Activated naive CD8-positive, alpha-beta T cell (primary cell): ENCODE measurements at regions not wholly inside any gene's neighbourhood (a gene's known extent, or its start where the extent isn't known, plus 50 kb on each side); places are given as distances from the start of the nearest gene placed in this dataset.

Experiments used
- H3K27ac Mint-ChIP-seq: one replicate; pipeline ENCODE4 v1.8.0; 2021; ENCODE audit warnings: mixed read lengths
- H3K27me3 Mint-ChIP-seq: one replicate; pipeline ENCODE4 v1.8.0; 2021; ENCODE audit warnings: mixed read lengths
- H3K36me3 Mint-ChIP-seq: one replicate; pipeline ENCODE4 v1.8.0; 2021; ENCODE audit warnings: mixed read lengths
- H3K4me1 Mint-ChIP-seq: one replicate; pipeline ENCODE4 v1.8.0; 2021; ENCODE audit warnings: low read depth, mixed read lengths
- H3K4me3 Mint-ChIP-seq: one replicate; pipeline ENCODE4 v1.8.0; 2021; ENCODE audit warnings: mild to moderate bottlenecking, mixed read lengths
- H3K9me3 Mint-ChIP-seq: one replicate; pipeline ENCODE4 v1.8.0; 2021; ENCODE audit warnings: low read depth, mixed read lengths

GRCh38 chr15:96035091-96035490 lies 295.4 kb upstream of the NR2F2 start:
- H3K36me3 Mint-ChIP-seq = no peaks in the 10 kb centered on the region
- H3K4me1 Mint-ChIP-seq = peaks cover 6% of the 10 kb centered on the region
- peaks cover 25% of the 10 kb centered on the region for H3K27me3 Mint-ChIP-seq

DNA sequence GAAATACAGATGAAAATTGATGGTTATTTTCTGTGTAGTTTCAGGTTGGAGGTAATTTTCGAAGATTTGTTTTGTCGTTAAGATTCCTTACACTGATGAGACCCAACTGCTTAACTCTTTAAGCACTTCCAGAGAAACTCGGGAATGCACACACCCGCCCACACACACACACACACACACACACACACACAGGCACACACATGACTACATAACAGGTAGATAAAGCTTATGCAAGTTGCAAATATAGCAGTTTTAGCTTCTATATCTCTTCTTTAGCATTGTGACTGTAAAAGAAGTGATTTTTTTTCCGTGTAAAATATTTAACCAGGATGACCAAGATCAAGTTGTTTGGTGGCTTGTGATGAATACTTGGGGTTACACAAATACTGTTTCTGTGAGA lies 294.9 kb upstream of the NR2F2 start:
- Mint-ChIP-seq H3K27me3 (peaks cover 29% of the 10 kb centered on the region), H3K36me3 (no peaks in the 10 kb centered on the region)

More at GRCh38 chr15:96035091-96035490, 295.4 kb upstream of the NR2F2 start:
- no peak overlapping the region for H3K27ac Mint-ChIP-seq
- no peak overlapping the region for H3K4me3 Mint-ChIP-seq
- no peaks in the 10 kb centered on the region for H3K9me3 Mint-ChIP-seq

DNA sequence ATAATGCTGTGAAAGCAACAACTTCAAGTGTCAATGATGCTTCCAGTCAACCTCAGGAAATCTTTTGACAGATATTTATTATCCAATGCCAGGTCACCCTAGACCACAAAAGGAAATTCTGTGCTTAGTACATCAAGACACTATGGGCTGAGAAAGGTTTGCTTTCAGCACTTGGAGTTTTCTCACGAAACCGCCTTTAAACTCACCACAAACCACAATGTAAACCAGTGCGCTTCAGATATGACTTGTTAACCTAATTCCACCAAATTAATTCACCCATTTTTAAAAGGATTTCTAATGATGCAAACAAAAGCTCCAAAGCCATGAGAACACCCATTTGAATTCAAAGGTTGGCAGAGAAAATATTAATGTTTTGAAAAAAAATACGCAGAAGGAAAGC lies 292.9 kb upstream of the NR2F2 start:
- H3K36me3 Mint-ChIP-seq = no peaks in the 10 kb centered on the region
- H3K27ac Mint-ChIP-seq = no peak overlapping the region
- no peak overlapping the region for H3K4me3 Mint-ChIP-seq
- peaks cover 6% of the 10 kb centered on the region for H3K4me1 Mint-ChIP-seq
- no peaks in the 10 kb centered on the region for H3K9me3 Mint-ChIP-seq
- H3K27me3 Mint-ChIP-seq = peaks cover 29% of the 10 kb centered on the region

More for the DNA sequence above, 294.9 kb upstream of the NR2F2 start:
- Mint-ChIP-seq H3K4me1 (peaks cover 6% of the 10 kb centered on the region), H3K27ac (no peak overlapping the region), H3K9me3 (no peaks in the 10 kb centered on the region), H3K4me3 (no peak overlapping the region)

GRCh38 chr15:96038131-96038530 lies 292.4 kb upstream of the NR2F2 start:
- peaks cover 30% of the 10 kb centered on the region for H3K27me3 Mint-ChIP-seq

GRCh38 chr15:96038650-96039049 lies 291.9 kb upstream of the NR2F2 start:
- Mint-ChIP-seq H3K4me1 (peaks cover 6% of the 10 kb centered on the region), H3K27ac (no peak overlapping the region), H3K4me3 (no peak overlapping the region), H3K27me3 (peaks cover 29% of the 10 kb centered on the region), H3K36me3 (no peaks in the 10 kb centered on the region), H3K9me3 (no peaks in the 10 kb centered on the region)

More at GRCh38 chr15:96038131-96038530, 292.4 kb upstream of the NR2F2 start:
- Mint-ChIP-seq H3K4me1 (peaks cover 6% of the 10 kb centered on the region), H3K36me3 (no peaks in the 10 kb centered on the region), H3K9me3 (no peaks in the 10 kb centered on the region), H3K4me3 (no peak overlapping the region), H3K27ac (no peak overlapping the region)

DNA sequence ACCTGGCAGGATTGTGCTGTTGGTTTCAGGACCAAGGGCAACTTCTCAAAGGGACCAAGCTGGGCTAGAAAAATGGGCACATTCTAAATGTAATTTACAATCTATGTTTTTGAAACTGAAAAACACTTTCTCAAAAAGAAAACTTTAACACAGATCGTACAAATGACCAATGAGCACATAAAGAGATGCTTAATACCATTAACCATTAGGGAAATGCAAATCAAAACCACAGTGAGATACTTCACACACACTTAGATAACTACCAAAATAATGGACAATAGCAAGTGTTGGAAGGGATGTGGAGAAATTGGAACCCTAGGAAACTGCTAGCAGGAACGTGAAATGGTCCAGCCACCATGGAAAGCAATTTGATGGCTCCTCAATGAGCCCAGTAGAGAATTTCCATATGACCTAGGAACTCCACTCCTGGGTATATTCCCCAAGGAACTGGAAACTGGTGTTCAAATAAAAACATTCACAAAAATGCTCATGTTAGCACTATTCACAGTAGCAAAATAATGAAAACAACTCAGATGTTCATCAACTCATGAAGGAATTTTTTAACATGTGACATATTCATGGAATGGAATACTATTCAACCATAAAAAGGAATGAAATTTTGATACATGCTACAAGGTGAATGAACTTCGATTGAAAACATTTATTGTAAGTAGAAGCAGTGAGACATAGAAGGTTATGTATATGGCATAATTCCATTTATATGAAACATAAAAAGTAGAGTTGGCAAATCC lies 288.3 kb upstream of the NR2F2 start:
- no peaks in the 10 kb centered on the region for H3K9me3 Mint-ChIP-seq
- H3K27me3 Mint-ChIP-seq = peaks cover 29% of the 10 kb centered on the region
- no peak overlapping the region for H3K4me3 Mint-ChIP-seq
- peaks cover 4% of the 10 kb centered on the region for H3K4me1 Mint-ChIP-seq
- H3K27ac Mint-ChIP-seq = no peak overlapping the region
- H3K36me3 Mint-ChIP-seq = no peaks in the 10 kb centered on the region

- Mint-ChIP-seq H3K9me3 (no peaks in the 10 kb centered on the region), H3K4me3 (no peak overlapping the region), H3K4me1 (peaks cover under 1% of the 10 kb centered on the region), H3K27me3 (peaks cover 27% of the 10 kb centered on the region), H3K36me3 (no peaks in the 10 kb centered on the region), H3K27ac (no peak overlapping the region)
These were observed 287.7 kb upstream of the NR2F2 start for GRCh38 chr15:96042734-96043224.

- no peaks in the 10 kb centered on the region for H3K36me3 Mint-ChIP-seq
- no peaks in the 10 kb centered on the region for H3K9me3 Mint-ChIP-seq
- H3K4me3 Mint-ChIP-seq = no peak overlapping the region
- H3K27ac Mint-ChIP-seq = no peak overlapping the region
- peaks cover 23% of the 10 kb centered on the region for H3K27me3 Mint-ChIP-seq
- no peaks in the 10 kb centered on the region for H3K4me1 Mint-ChIP-seq
These were observed 286.8 kb upstream of the NR2F2 start for GRCh38 chr15:96043591-96044171.

GRCh38 chr15:96046620-96047240 lies 283.8 kb upstream of the NR2F2 start:
- Mint-ChIP-seq H3K27ac (no peak overlapping the region), H3K36me3 (no peaks in the 10 kb centered on the region), H3K4me1 (no peaks in the 10 kb centered on the region), H3K9me3 (no peaks in the 10 kb centered on the region), H3K27me3 (peaks cover 17% of the 10 kb centered on the region), H3K4me3 (no peak overlapping the region)

DNA sequence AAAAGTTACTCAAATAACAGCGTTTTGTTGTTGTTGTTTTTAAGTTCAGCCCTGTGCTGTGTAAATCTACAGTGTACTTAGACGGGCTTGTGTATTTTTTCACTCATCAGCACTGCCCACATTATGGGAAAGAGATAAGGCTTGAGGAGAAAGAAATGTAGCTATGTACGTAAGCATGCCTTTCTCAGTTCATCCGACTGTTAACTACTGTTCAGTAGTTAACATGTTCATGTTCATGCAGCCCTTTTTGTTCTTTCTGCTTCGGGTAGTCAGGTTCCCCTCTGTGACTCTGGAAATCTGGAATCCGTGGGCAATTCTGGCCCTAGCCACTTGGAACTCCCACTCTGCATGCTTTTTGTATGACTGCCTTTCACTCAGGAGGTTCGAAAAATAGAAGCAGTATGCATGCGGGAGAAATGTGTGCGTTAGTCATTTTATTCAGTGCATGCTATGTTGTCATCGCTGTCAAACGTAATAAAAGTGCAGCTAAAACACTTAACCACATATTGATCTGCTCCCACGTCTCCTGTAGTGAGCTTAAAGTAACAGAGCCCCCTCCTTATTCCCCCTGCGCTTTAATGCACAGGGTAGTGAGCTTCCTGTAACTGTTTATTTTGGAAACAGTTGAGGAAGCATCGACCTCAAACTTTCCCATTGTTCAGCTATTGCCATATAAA lies 283.1 kb upstream of the NR2F2 start:
- Mint-ChIP-seq H3K27me3 (peaks cover 21% of the 10 kb centered on the region), H3K9me3 (no peaks in the 10 kb centered on the region), H3K36me3 (no peaks in the 10 kb centered on the region)

GRCh38 chr15:96049323-96049722 lies 281.2 kb upstream of the NR2F2 start:
- no peaks in the 10 kb centered on the region for H3K9me3 Mint-ChIP-seq
- peaks cover 23% of the 10 kb centered on the region for H3K27me3 Mint-ChIP-seq
- H3K36me3 Mint-ChIP-seq = no peaks in the 10 kb centered on the region
- no peak overlapping the region for H3K27ac Mint-ChIP-seq
- peaks cover 7% of the 10 kb centered on the region for H3K4me1 Mint-ChIP-seq
- no peak overlapping the region for H3K4me3 Mint-ChIP-seq

More for the DNA sequence above, 283.1 kb upstream of the NR2F2 start:
- no peak overlapping the region for H3K27ac Mint-ChIP-seq
- H3K4me3 Mint-ChIP-seq = no peak overlapping the region
- H3K4me1 Mint-ChIP-seq = no peaks in the 10 kb centered on the region

- H3K27me3 Mint-ChIP-seq = peaks cover 25% of the 10 kb centered on the region
- H3K9me3 Mint-ChIP-seq = no peaks in the 10 kb centered on the region
- no peak overlapping the region for H3K4me3 Mint-ChIP-seq
- no peaks in the 10 kb centered on the region for H3K36me3 Mint-ChIP-seq
- H3K4me1 Mint-ChIP-seq = peaks cover 7% of the 10 kb centered on the region
- H3K27ac Mint-ChIP-seq = no peak overlapping the region
These were observed 280.7 kb upstream of the NR2F2 start for GRCh38 chr15:96049766-96050165.

DNA sequence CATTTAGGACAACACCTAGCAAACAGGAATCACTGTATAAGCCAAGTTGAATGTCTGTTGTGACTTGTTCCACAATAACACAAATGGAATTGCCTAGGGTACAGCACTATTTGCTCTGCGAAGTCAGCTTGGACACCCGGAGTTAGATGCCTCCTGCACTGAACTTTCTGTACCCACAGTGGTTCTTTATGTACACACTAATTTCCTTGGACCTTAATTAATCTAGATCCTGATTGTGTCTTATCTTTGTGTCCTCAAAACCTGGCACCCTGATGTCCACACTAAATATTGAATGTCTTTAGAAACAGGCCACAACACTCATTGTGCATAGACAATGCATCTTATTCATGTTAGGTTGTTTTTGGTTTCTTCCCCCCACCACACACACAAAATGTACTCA lies 278.9 kb upstream of the NR2F2 start:
- Mint-ChIP-seq H3K4me1 (peaks cover 7% of the 10 kb centered on the region), H3K27ac (no peak overlapping the region), H3K36me3 (no peaks in the 10 kb centered on the region), H3K4me3 (no peak overlapping the region), H3K9me3 (peaks cover 3% of the 10 kb centered on the region), H3K27me3 (peaks cover 30% of the 10 kb centered on the region)

DNA sequence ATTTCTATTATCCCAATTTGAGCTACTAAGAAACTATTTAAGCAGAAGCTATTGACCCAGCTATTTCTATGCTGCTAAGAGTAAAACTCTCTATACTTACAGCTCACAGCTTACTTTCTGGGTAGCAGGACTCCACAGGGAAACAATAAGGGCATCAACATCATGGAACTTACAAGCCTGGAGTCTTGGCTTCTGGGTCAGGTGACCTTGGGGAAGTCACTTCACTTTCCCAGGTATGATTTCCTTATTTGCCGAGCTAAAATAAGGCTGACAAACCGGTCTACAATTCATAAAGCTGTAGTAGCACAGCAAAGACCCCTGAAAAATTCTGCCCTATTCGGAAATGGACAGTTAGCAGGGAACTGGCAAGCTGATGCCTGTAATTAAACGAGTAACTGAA lies 278.3 kb upstream of the NR2F2 start:
- Mint-ChIP-seq H3K27ac (no peak overlapping the region), H3K9me3 (peaks cover 3% of the 10 kb centered on the region), H3K27me3 (peaks cover 28% of the 10 kb centered on the region), H3K36me3 (no peaks in the 10 kb centered on the region), H3K4me1 (peaks cover 7% of the 10 kb centered on the region), H3K4me3 (no peak overlapping the region)

DNA sequence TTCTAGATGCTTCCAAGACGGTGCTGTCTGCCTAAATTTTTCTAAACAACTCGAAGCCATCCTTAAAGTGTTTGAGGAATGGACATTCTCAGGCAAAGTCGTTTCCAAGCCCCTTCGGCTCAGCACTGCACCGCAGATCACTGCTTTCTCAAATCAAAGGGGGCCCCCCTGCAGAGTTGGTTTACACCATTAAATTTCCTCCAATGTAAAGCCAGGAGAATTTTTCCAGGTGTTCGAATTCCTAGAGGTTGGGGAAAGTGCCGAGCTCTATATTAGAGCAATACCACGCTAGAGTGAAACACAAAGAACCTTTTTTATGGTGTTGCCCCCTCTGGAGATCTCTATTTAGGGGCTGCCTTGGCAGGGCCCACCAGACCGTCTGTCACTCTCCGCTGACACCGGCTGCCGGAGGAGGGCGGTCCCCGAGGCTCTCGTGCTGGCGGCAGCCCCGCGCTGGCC lies 277.9 kb upstream of the NR2F2 start:
- no peak overlapping the region for H3K27ac Mint-ChIP-seq
- H3K4me3 Mint-ChIP-seq = no peak overlapping the region
- no peaks in the 10 kb centered on the region for H3K36me3 Mint-ChIP-seq
- H3K27me3 Mint-ChIP-seq = peaks cover 29% of the 10 kb centered on the region
- peaks cover 3% of the 10 kb centered on the region for H3K9me3 Mint-ChIP-seq
- peaks cover 7% of the 10 kb centered on the region for H3K4me1 Mint-ChIP-seq
